ENCODE measurements at regions not wholly inside any gene's neighbourhood (a gene's known extent, or its start where the extent isn't known, plus 50 kb on each side); places are given as distances from the start of the nearest gene placed in this dataset.

- TF ChIP-seq CTCF (IDR thresholded peaks at IDR 0.05) = no peak
- TF ChIP-seq POLR2A (IDR thresholded peaks at IDR 0.05) = no peak
These were observed 209.7 kb upstream of the PWP1 start for GRCh38 chr12:107475900-107476299.

Data from testis (tissue), 2 donors.